GM06990 (cell line): ENCODE measurements at regions not wholly inside any gene's neighbourhood (a gene's known extent, or its start where the extent isn't known, plus 50 kb on each side); places are given as distances from the start of the nearest gene placed in this dataset.
"Not testable (repeated sequence)": the region's sequence is repeated elsewhere in the genome, so short reads cannot be mapped to it uniquely, and the experiment has no call there.

Source experiments
- DNase-seq: peaks from one replicate; pipeline ENCODE4 v3.0.0-alpha.2; 2011; ENCODE audit not compliant: insufficient read length; ENCODE audit errors: extremely low read depth
- H3K27me3 ChIP-seq: replicated peaks from 2 replicates; pipeline ENCODE4 v1.6.0; 2011; ENCODE audit warnings: low read length; ENCODE audit not compliant: control insufficient read depth, insufficient read depth
- H3K36me3 ChIP-seq: 2 replicates; pipeline ENCODE4 v1.5.1; 2011; ENCODE audit warnings: low read length; ENCODE audit not compliant: control insufficient read depth, insufficient read depth
- H3K4me3 ChIP-seq: replicated peaks from 2 replicates; pipeline ENCODE4 v1.5.1; 2011; ENCODE audit warnings: low read depth, mild to moderate bottlenecking, control low read depth, low read length
- TF ChIP-seq, protein P1 (sequence below): IDR thresholded peaks from 2 replicates; pipeline ENCODE4 v1.5.1; 2011; ENCODE audit warnings: low read length, control low read depth, mild to moderate bottlenecking, inconsistent platforms; ENCODE audit not compliant: insufficient read depth, poor library complexity, severe bottlenecking

GRCh38 chr13:50425772-50426171 is 410.5 kb downstream of the KCNRG start:
- Histone ChIP-seq H3K36me3 (no peaks in the 10 kb centered on the region), H3K27me3 (no peaks in the 10 kb centered on the region; the same call in 1 of the 2 replicates), H3K4me3 (no peak overlapping the region)
- TF ChIP-seq, protein P1, sequence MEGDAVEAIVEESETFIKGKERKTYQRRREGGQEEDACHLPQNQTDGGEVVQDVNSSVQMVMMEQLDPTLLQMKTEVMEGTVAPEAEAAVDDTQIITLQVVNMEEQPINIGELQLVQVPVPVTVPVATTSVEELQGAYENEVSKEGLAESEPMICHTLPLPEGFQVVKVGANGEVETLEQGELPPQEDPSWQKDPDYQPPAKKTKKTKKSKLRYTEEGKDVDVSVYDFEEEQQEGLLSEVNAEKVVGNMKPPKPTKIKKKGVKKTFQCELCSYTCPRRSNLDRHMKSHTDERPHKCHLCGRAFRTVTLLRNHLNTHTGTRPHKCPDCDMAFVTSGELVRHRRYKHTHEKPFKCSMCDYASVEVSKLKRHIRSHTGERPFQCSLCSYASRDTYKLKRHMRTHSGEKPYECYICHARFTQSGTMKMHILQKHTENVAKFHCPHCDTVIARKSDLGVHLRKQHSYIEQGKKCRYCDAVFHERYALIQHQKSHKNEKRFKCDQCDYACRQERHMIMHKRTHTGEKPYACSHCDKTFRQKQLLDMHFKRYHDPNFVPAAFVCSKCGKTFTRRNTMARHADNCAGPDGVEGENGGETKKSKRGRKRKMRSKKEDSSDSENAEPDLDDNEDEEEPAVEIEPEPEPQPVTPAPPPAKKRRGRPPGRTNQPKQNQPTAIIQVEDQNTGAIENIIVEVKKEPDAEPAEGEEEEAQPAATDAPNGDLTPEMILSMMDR, result no peak
- DNase-seq, result no peak

GRCh38 chr13:50426927-50427326 is 411.7 kb downstream of the KCNRG start:
- TF ChIP-seq, protein P1, result no peak
- Histone ChIP-seq H3K4me3 (no peak overlapping the region), H3K36me3 (no peaks in the 10 kb centered on the region), H3K27me3 (no peaks in the 10 kb centered on the region; the same call in 1 of the 2 replicates)
- DNase-seq, result no peak

- H3K36me3 ChIP-seq, H3K4me3 ChIP-seq, H3K27me3 ChIP-seq, DNase-seq: not testable (repeated sequence)
Measured at GRCh38 chr13:50427511-50427910, 412.3 kb downstream of the KCNRG start.

GRCh38 chr13:50428183-50428877 is 413.1 kb downstream of the KCNRG start:
- TF ChIP-seq, protein P1, result no peak
- no peaks in the 10 kb centered on the region for H3K36me3 ChIP-seq
- DNase-seq, result no peak
- H3K27me3 ChIP-seq, result no peaks in the 10 kb centered on the region
- no peak overlapping the region for H3K4me3 ChIP-seq

GRCh38 chr13:50435011-50435410 is 408.5 kb downstream of the DLEU7 start:
- TF ChIP-seq, protein P1, result no peak
- Histone ChIP-seq H3K36me3 (no peaks in the 10 kb centered on the region), H3K27me3 (no peaks in the 10 kb centered on the region), H3K4me3 (no peak overlapping the region)
- DNase-seq, result no peak

DNA sequence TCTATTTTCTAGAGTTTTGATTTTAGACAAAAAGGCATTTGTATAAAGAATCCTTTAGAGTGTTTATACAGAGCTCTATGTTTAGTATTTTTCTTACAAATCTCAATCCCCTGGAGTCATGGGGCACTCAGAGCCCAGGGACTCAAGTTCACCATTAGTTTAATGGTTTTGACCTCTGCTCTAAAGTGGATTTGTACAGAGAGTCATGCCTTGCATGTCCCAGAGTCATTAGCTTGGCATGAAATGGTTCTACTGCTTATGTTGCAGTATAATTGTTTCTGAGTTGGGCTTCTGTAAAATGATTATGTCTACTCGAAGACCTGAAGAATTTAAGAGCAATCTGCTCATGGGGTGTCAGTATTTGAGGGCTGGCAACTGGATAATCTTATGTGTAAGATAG is 406.2 kb downstream of the DLEU7 start:
- TF ChIP-seq, protein P1, result no peak
- no peaks in the 10 kb centered on the region for H3K27me3 ChIP-seq
- H3K36me3 ChIP-seq, result no peaks in the 10 kb centered on the region
- no peak for DNase-seq
- no peak overlapping the region for H3K4me3 ChIP-seq
